H9 (cell line): ENCODE measurements at regions not wholly inside any gene's neighbourhood (a gene's known extent, or its start where the extent isn't known, plus 50 kb on each side); places are given as distances from the start of the nearest gene placed in this dataset.

ENCODE experiments used
- DNase-seq: peaks from one replicate; pipeline ENCODE4 v3.0.0-alpha.2; 2017
- H2AFZ ChIP-seq: one replicate; pipeline ENCODE4 v1.6.1; 2013; ENCODE audit warnings: mild to moderate bottlenecking, low read length, control low read depth, moderate library complexity
- H2AK5ac ChIP-seq: 2 replicates; pipeline ENCODE4 v1.6.1; 2013; ENCODE audit warnings: low read length, control low read depth, mixed read lengths; ENCODE audit not compliant: insufficient read length
- H2BK120ac ChIP-seq: one replicate; pipeline ENCODE4 v1.6.1; 2013; ENCODE audit warnings: low read depth, mild to moderate bottlenecking, low read length, control low read depth, inconsistent platforms; ENCODE audit not compliant: poor library complexity, severe bottlenecking
- H2BK12ac ChIP-seq: 2 replicates; pipeline ENCODE4 v1.6.1; 2013; ENCODE audit warnings: low read length, control low read depth, mixed read lengths, low read depth; ENCODE audit not compliant: insufficient read length
- H2BK15ac ChIP-seq: 2 replicates; pipeline ENCODE4 v1.6.1; 2013; ENCODE audit warnings: low read depth, low read length, control low read depth
- H2BK20ac ChIP-seq: one replicate; pipeline ENCODE4 v1.6.1; 2013; ENCODE audit warnings: low read depth, mild to moderate bottlenecking, low read length, control low read depth, inconsistent platforms; ENCODE audit not compliant: poor library complexity, severe bottlenecking
- H2BK5ac ChIP-seq: 2 replicates; pipeline ENCODE4 v1.6.1; 2013; ENCODE audit warnings: low read length, control low read depth, mixed read lengths; ENCODE audit not compliant: insufficient read length
- H3K14ac ChIP-seq: 2 replicates; pipeline ENCODE4 v1.6.1; 2013; ENCODE audit warnings: low read length, control low read depth; ENCODE audit not compliant: insufficient read depth
- H3K18ac ChIP-seq: 2 replicates; pipeline ENCODE4 v1.6.1; 2013; ENCODE audit warnings: low read depth, mild to moderate bottlenecking, mixed read lengths, low read length, control low read depth; ENCODE audit not compliant: insufficient read length
- H3K23ac ChIP-seq: 2 replicates; pipeline ENCODE4 v1.6.1; 2013; ENCODE audit warnings: low read length, control low read depth, mixed read lengths, low read depth; ENCODE audit not compliant: insufficient read length
- H3K23me2 ChIP-seq: 2 replicates; pipeline ENCODE4 v1.6.1; 2013; ENCODE audit warnings: low read depth, mild to moderate bottlenecking, mixed read lengths, low read length, control low read depth; ENCODE audit not compliant: insufficient read length, poor library complexity, severe bottlenecking
- H3K27ac ChIP-seq: 2 replicates; pipeline ENCODE4 v1.5.1; 2013; ENCODE audit warnings: low read length, control low read depth, mixed read lengths, low read depth; ENCODE audit not compliant: insufficient read length
- H3K27me3 ChIP-seq: 2 replicates; pipeline ENCODE4 v1.6.1; 2013; ENCODE audit warnings: low read length, control low read depth, inconsistent platforms; ENCODE audit not compliant: insufficient read depth
- H3K4ac ChIP-seq: 2 replicates; pipeline ENCODE4 v1.6.1; 2013; ENCODE audit warnings: low read depth, mild to moderate bottlenecking, control low read depth, inconsistent platforms, low read length, moderate library complexity
- H3K4me1 ChIP-seq: 2 replicates; pipeline ENCODE4 v1.6.1; 2013; ENCODE audit warnings: low read length, control low read depth, inconsistent platforms; ENCODE audit not compliant: insufficient read depth
- H3K4me2 ChIP-seq: 2 replicates; pipeline ENCODE4 v1.6.1; 2013; ENCODE audit warnings: low read length, control low read depth, mixed read lengths; ENCODE audit not compliant: insufficient read length, insufficient read depth
- H3K56ac ChIP-seq: 2 replicates; pipeline ENCODE4 v1.6.1; 2013; ENCODE audit warnings: low read depth, mild to moderate bottlenecking, mixed read lengths, low read length, control low read depth; ENCODE audit not compliant: insufficient read length
- H3K79me1 ChIP-seq: 2 replicates; pipeline ENCODE4 v1.6.1; 2013; ENCODE audit warnings: low read depth, mild to moderate bottlenecking, moderate library complexity, low read length, control low read depth, inconsistent platforms; ENCODE audit not compliant: insufficient read depth, poor library complexity, severe bottlenecking
- H3K79me2 ChIP-seq: 2 replicates; pipeline ENCODE4 v1.6.1; 2013; ENCODE audit warnings: low read length, control low read depth, inconsistent platforms; ENCODE audit not compliant: insufficient read depth
- H3K9ac ChIP-seq: 2 replicates; pipeline ENCODE4 v1.6.1; 2013; ENCODE audit warnings: low read length, control low read depth, mixed read lengths; ENCODE audit not compliant: insufficient read length; ENCODE audit errors: extremely low read depth
- H3K9me3 ChIP-seq: one replicate; pipeline ENCODE4 v1.6.1; 2013; ENCODE audit warnings: low read depth, low read length, inconsistent platforms; ENCODE audit not compliant: control insufficient read depth
- H3T11ph ChIP-seq: one replicate; pipeline ENCODE4 v1.6.1; 2013; ENCODE audit warnings: mild to moderate bottlenecking, low read length, control low read depth, inconsistent platforms
- H4K20me1 ChIP-seq: one replicate; pipeline ENCODE4 v1.6.1; 2013; ENCODE audit not compliant: control insufficient read depth, insufficient read length, insufficient read depth
- H4K5ac ChIP-seq: 2 replicates; pipeline ENCODE4 v1.6.1; 2013; ENCODE audit warnings: low read depth, mild to moderate bottlenecking, mixed read lengths, low read length, control low read depth; ENCODE audit not compliant: insufficient read length
- H4K8ac ChIP-seq: replicated peaks from 2 replicates; pipeline ENCODE4 v1.6.1; 2013; ENCODE audit warnings: low read length, control low read depth, mixed read lengths, low read depth; ENCODE audit not compliant: insufficient read length
- H4K91ac ChIP-seq: 2 replicates; pipeline ENCODE4 v1.6.1; 2013; ENCODE audit warnings: low read depth, mild to moderate bottlenecking, moderate library complexity, mixed read lengths, low read length, control low read depth; ENCODE audit not compliant: insufficient read length
- H3K27ac Mint-ChIP-seq, 3 experiments: 2 replicates in 2 of 3; 3 replicates in 1 of 3; pipeline ENCODE4 v1.8.0; 2020 to 2021; ENCODE audit warnings: mixed read lengths in 3 of 3, mild to moderate bottlenecking in 1 of 3, moderate library complexity in 1 of 3
- H3K27me3 Mint-ChIP-seq: 2 replicates; pipeline ENCODE4 v1.8.0; 2021; ENCODE audit warnings: low read depth, mild to moderate bottlenecking, moderate library complexity, mixed read lengths
- H3K36me3 Mint-ChIP-seq, 3 experiments: 2 replicates in 2 of 3; 3 replicates in 1 of 3; pipeline ENCODE4 v1.8.0; 2020 to 2021; ENCODE audit warnings: low read depth in 3 of 3, mixed read lengths in 3 of 3; ENCODE audit not compliant: insufficient read depth in 1 of 3
- H3K4me1 Mint-ChIP-seq, 2 experiments: 2 replicates each; pipeline ENCODE4 v1.8.0; 2020; ENCODE audit warnings: mixed read lengths in 2 of 2
- H3K4me3 Mint-ChIP-seq, 2 experiments: 2 replicates in 1 of 2; 3 replicates in 1 of 2; pipeline ENCODE4 v1.8.0; 2020 to 2021; ENCODE audit warnings: mild to moderate bottlenecking in 2 of 2, mixed read lengths in 2 of 2, moderate library complexity in 1 of 2
- H3K9me3 Mint-ChIP-seq, 2 experiments: 2 replicates in 1 of 2; 3 replicates in 1 of 2; pipeline ENCODE4 v1.8.0; 2020; ENCODE audit warnings: mild to moderate bottlenecking in 2 of 2, mixed read lengths in 2 of 2, moderate library complexity in 1 of 2
- CTCF ChIP-seq: fragments of 200-600 bp; sonication (generic); conservative IDR thresholded peaks from 3 replicates; pipeline ENCODE4 v1.8.0; 2021; ENCODE audit warnings: antibody characterized with exemption, mild to moderate bottlenecking
- WGBS: extraction: QIAGEN DNeasy Blood & Tissue Kit; methylation state at CpG from one replicate; pipeline ENCODE4 v1.1.7; 2013; ENCODE audit warnings: missing lambda C conversion rate, low lambda C conversion rate, mixed read lengths; ENCODE audit not compliant: insufficient read length; ENCODE audit errors: extremely low coverage; 5-methylcytosine and 5-hydroxymethylcytosine counted together

DNA sequence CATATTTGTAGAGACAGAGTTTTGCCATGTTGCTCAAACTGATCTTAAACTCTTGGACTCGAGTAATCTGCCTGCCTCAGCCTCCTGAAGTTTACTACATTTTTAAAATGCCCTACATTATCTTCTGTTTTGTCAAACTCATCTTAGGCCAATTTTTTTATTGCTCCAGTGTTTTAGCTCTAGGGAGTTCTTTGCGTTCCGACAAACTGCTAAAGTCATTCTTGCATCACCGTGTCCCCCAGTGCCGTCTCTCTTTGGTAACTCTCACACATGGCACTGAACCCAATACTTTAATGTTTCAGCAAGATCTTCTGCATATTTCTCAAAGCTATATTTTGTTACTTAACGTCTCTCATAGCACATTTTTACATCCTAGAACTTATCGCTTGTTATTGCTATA, 440.9 kb upstream of the NRXN1 start:
- H2BK5ac ChIP-seq, result no peak overlapping the region
- no peak for DNase-seq
- no peaks in the 10 kb centered on the region for H3K23me2 ChIP-seq
- Mint-ChIP-seq H3K27ac (no peak overlapping the region), H3K4me1 (no peaks in the 10 kb centered on the region), H3K9me3 (no peaks in the 10 kb centered on the region), H3K36me3 (no peaks in the 10 kb centered on the region), H3K27me3 (no peaks in the 10 kb centered on the region), H3K4me3 (no peak overlapping the region)
- H4K5ac ChIP-seq, result no peak overlapping the region
- no peaks in the 10 kb centered on the region for H3K4me1 ChIP-seq
- no peak overlapping the region for H3T11ph ChIP-seq
- no peak overlapping the region for H2BK120ac ChIP-seq
- no peak for TF ChIP-seq CTCF
- H2BK20ac ChIP-seq, result no peak overlapping the region
- H2AK5ac ChIP-seq, result no peak overlapping the region
- no peak overlapping the region for H2AFZ ChIP-seq
- no CpG with 5 or more reads among the region's 7 CpGs for WGBS
- no peak overlapping the region for H3K56ac ChIP-seq
- H3K9me3 ChIP-seq, result no peaks in the 10 kb centered on the region
- H3K79me2 ChIP-seq, result no peaks in the 10 kb centered on the region
- H2BK12ac ChIP-seq, result no peak overlapping the region
- no peak overlapping the region for H3K4me2 ChIP-seq
- H3K27me3 ChIP-seq, result no peaks in the 10 kb centered on the region
- no peak overlapping the region for H3K27ac ChIP-seq
- no peak overlapping the region for H4K91ac ChIP-seq
- no peak overlapping the region for H2BK15ac ChIP-seq
- H3K18ac ChIP-seq, result no peak overlapping the region
- no peak overlapping the region for H3K23ac ChIP-seq
- H3K79me1 ChIP-seq, result no peaks in the 10 kb centered on the region
- no peak overlapping the region for H3K14ac ChIP-seq
- no peak overlapping the region for H3K4ac ChIP-seq
- H4K20me1 ChIP-seq, result no peaks in the 10 kb centered on the region
- H3K9ac ChIP-seq, result no peak overlapping the region
- no peak overlapping the region for H4K8ac ChIP-seq
